Activated CD4-positive, alpha-beta T cell treated with anti-CD3 and anti-CD28 coated beads, Interleukin-2, amount 10 ng/mL, durations not matched to agents 7 days and 5 days (primary cell): ENCODE measurements at regions not wholly inside any gene's neighbourhood (a gene's known extent, or its start where the extent isn't known, plus 50 kb on each side); places are given as distances from the start of the nearest gene placed in this dataset.

ENCODE experiments used
- CTCF ChIA-PET: fragments of 350-600 bp; sonication (Branson Sonifier 250); formaldehyde crosslinking; loops from one replicate; lab custom pipeline; 2021; ENCODE audit warnings: antibody characterized with exemption; lab: Charles Lee
- POLR2A ChIA-PET: fragments of 350-600 bp; sonication (Branson Sonifier 250); formaldehyde crosslinking; loops from one replicate; lab custom pipeline; 2021; ENCODE audit warnings: antibody characterized with exemption; lab: Charles Lee
- DNase-seq: peaks from one replicate; pipeline ENCODE4 v3.0.0-alpha.2; 2020
- H3K27ac Mint-ChIP-seq: one replicate; pipeline ENCODE4 v1.8.0; 2021; ENCODE audit warnings: mild to moderate bottlenecking, moderate library complexity, mixed read lengths
- H3K27me3 Mint-ChIP-seq: one replicate; pipeline ENCODE4 v1.8.0; 2021; ENCODE audit warnings: mixed read lengths
- H3K36me3 Mint-ChIP-seq: one replicate; pipeline ENCODE4 v1.8.0; 2021; ENCODE audit warnings: low read depth, mixed read lengths
- H3K4me1 Mint-ChIP-seq: one replicate; pipeline ENCODE4 v1.8.0; 2021; ENCODE audit warnings: mixed read lengths
- H3K4me3 Mint-ChIP-seq: one replicate; pipeline ENCODE4 v1.8.0; 2021; ENCODE audit warnings: mild to moderate bottlenecking, moderate library complexity, mixed read lengths
- H3K9me3 Mint-ChIP-seq: one replicate; pipeline ENCODE4 v1.8.0; 2021; ENCODE audit warnings: mixed read lengths

- no peaks in the 10 kb centered on the region for H3K27me3 Mint-ChIP-seq
- DNase-seq, result no peak
- no peak overlapping the region for H3K27ac Mint-ChIP-seq
- H3K4me3 Mint-ChIP-seq, result no peak overlapping the region
- ChIA-PET POLR2A (no interaction called here), CTCF (no interaction called here)
- no peaks in the 10 kb centered on the region for H3K4me1 Mint-ChIP-seq
- H3K9me3 Mint-ChIP-seq, result no peaks in the 10 kb centered on the region
- no peaks in the 10 kb centered on the region for H3K36me3 Mint-ChIP-seq
Observed at GRCh38 chr21:18191139-18191538, 53.5 kb upstream of the CHODL start.

GRCh38 chr21:18178509-18178908 lies 66.1 kb upstream of the CHODL start:
- POLR2A ChIA-PET, result no interaction called here
- DNase-seq, result no peak
- H3K27me3 Mint-ChIP-seq, result no peaks in the 10 kb centered on the region
- no peaks in the 10 kb centered on the region for H3K4me1 Mint-ChIP-seq
- no peak overlapping the region for H3K4me3 Mint-ChIP-seq
- H3K27ac Mint-ChIP-seq, result no peak overlapping the region
- H3K36me3 Mint-ChIP-seq, result no peaks in the 10 kb centered on the region
- CTCF ChIA-PET, result no interaction called here
- no peaks in the 10 kb centered on the region for H3K9me3 Mint-ChIP-seq

GRCh38 chr21:18174370-18174769 lies 70.3 kb upstream of the CHODL start:
- no peak overlapping the region for H3K4me3 Mint-ChIP-seq
- no peaks in the 10 kb centered on the region for H3K36me3 Mint-ChIP-seq
- DNase-seq, result no peak
- CTCF ChIA-PET, result no interaction called here
- no peaks in the 10 kb centered on the region for H3K27me3 Mint-ChIP-seq
- POLR2A ChIA-PET, result no interaction called here
- H3K9me3 Mint-ChIP-seq, result no peaks in the 10 kb centered on the region
- H3K4me1 Mint-ChIP-seq, result no peaks in the 10 kb centered on the region
- no peak overlapping the region for H3K27ac Mint-ChIP-seq

- H3K4me1 Mint-ChIP-seq, result no peaks in the 10 kb centered on the region
- ChIA-PET POLR2A (no interaction called here), CTCF (no interaction called here)
- DNase-seq, result no peak
- H3K36me3 Mint-ChIP-seq, result no peaks in the 10 kb centered on the region
- H3K27ac Mint-ChIP-seq, result no peak overlapping the region
- no peaks in the 10 kb centered on the region for H3K27me3 Mint-ChIP-seq
- no peak overlapping the region for H3K4me3 Mint-ChIP-seq
- H3K9me3 Mint-ChIP-seq, result no peaks in the 10 kb centered on the region
Observed at GRCh38 chr21:18170829-18171228, 73.8 kb upstream of the CHODL start.

GRCh38 chr21:18170221-18170620 lies 74.4 kb upstream of the CHODL start:
- no peaks in the 10 kb centered on the region for H3K27me3 Mint-ChIP-seq
- H3K36me3 Mint-ChIP-seq, result no peaks in the 10 kb centered on the region
- no peaks in the 10 kb centered on the region for H3K4me1 Mint-ChIP-seq
- ChIA-PET CTCF (no interaction called here), POLR2A (no interaction called here)
- no peak for DNase-seq
- H3K4me3 Mint-ChIP-seq, result no peak overlapping the region
- no peaks in the 10 kb centered on the region for H3K9me3 Mint-ChIP-seq
- H3K27ac Mint-ChIP-seq, result no peak overlapping the region

DNA sequence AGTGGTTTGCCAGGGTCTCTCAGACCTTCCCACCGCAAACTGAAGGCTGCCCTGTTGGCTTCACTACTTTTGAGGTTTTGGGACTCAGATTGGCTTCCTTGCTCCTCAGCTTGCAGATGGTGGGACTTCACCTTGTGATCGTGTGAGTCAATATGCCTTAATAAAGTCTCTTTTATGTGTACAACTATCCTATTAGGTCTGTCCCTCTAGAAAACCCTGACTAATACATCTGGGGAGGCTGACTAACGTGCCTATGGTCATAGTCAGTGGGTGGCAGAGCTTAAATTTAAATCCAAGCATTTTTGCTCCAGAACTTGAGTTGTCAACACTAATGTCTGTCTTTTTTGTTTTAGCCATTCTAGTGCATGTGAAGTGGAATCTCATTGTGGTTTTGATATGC lies 76.5 kb upstream of the CHODL start:
- CTCF ChIA-PET, result no interaction called here
- Mint-ChIP-seq H3K36me3 (no peaks in the 10 kb centered on the region), H3K9me3 (no peaks in the 10 kb centered on the region), H3K27ac (no peak overlapping the region), H3K27me3 (peaks cover 4% of the 10 kb centered on the region), H3K4me3 (no peak overlapping the region), H3K4me1 (no peaks in the 10 kb centered on the region)
- POLR2A ChIA-PET, result no interaction called here
- DNase-seq, result no peak

GRCh38 chr21:18164933-18165332 lies 79.7 kb upstream of the CHODL start:
- H3K9me3 Mint-ChIP-seq, result no peaks in the 10 kb centered on the region
- ChIA-PET POLR2A (no interaction called here), CTCF (no interaction called here)

GRCh38 chr21:18164483-18164882 lies 80.2 kb upstream of the CHODL start:
- POLR2A ChIA-PET, result no interaction called here
- no peak overlapping the region for H3K27ac Mint-ChIP-seq
- no peak for DNase-seq
- CTCF ChIA-PET, result no interaction called here
- no peaks in the 10 kb centered on the region for H3K36me3 Mint-ChIP-seq
- H3K27me3 Mint-ChIP-seq, result peaks cover 4% of the 10 kb centered on the region
- H3K9me3 Mint-ChIP-seq, result no peaks in the 10 kb centered on the region
- H3K4me3 Mint-ChIP-seq, result no peak overlapping the region
- no peaks in the 10 kb centered on the region for H3K4me1 Mint-ChIP-seq

More at GRCh38 chr21:18164933-18165332, 79.7 kb upstream of the CHODL start:
- H3K27me3 Mint-ChIP-seq, result peaks cover 4% of the 10 kb centered on the region
- no peaks in the 10 kb centered on the region for H3K4me1 Mint-ChIP-seq
- no peak overlapping the region for H3K4me3 Mint-ChIP-seq
- H3K27ac Mint-ChIP-seq, result no peak overlapping the region
- no peak for DNase-seq
- no peaks in the 10 kb centered on the region for H3K36me3 Mint-ChIP-seq

DNA sequence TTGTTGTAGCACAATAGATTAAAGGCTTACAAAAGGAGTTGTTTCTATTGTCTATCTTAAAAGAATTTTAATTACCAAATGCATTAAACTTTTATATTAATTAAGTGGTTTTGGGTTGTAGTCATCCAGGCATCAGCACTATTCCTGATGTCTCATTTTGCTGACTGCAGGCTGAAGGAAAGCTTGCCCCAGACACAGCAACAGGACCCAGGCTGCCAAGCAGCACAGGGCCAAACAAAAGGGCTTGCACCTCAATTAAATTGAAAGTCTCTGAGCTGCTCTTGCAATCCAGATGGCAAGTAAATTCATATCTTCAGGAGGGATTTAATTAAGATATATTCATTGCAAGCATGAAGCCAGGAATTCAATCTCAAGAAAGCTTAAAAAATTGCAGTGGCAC lies 80.7 kb upstream of the CHODL start:
- Mint-ChIP-seq H3K36me3 (no peaks in the 10 kb centered on the region), H3K27ac (no peak overlapping the region), H3K4me1 (no peaks in the 10 kb centered on the region), H3K27me3 (peaks cover 4% of the 10 kb centered on the region), H3K9me3 (no peaks in the 10 kb centered on the region), H3K4me3 (no peak overlapping the region)
- ChIA-PET CTCF (no interaction called here), POLR2A (no interaction called here)
- DNase-seq, result no peak

DNA sequence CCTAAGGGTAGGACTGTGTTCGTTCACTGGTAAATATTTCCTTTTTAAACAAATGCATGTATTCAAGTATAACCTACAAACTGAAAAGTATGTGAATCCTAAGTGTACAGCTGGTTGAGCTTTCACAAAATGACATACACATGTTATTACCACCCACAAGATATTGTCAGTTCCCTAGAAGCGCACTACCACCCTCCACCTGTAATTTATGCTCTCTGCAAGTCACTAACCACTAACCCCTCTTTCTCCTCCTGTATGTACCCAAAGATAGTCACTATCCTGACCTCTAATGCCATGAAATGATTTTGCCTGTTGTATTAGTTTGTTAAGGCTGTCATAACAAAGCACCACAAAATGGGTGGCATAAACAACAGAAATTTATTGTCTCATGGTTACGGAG lies 82.8 kb upstream of the CHODL start:
- ChIA-PET CTCF (no interaction called here), POLR2A (no interaction called here)
- no peaks in the 10 kb centered on the region for H3K9me3 Mint-ChIP-seq
- H3K36me3 Mint-ChIP-seq, result no peaks in the 10 kb centered on the region
- no peak overlapping the region for H3K27ac Mint-ChIP-seq
- peaks cover 1% of the 10 kb centered on the region for H3K4me1 Mint-ChIP-seq
- H3K4me3 Mint-ChIP-seq, result no peak overlapping the region
- H3K27me3 Mint-ChIP-seq, result peaks cover 4% of the 10 kb centered on the region
- no peak for DNase-seq

DNA sequence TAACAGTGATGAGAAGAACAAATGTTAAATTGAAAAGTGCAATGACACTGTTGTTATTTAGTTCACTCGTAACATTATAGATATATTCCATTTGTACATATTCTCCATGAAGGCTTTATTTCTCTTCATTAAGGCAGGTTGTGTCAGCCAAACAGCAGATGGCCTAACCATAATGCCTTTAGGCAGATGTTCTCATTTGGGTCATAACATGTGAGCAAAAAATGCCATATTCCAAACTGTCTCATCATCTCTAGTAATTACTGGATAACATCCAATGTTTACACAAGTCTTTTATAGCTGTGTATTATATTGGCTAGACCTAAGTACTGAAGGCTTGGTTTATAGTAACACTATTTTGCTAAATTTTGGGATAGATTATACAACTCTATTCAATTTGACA lies 87.2 kb upstream of the CHODL start:
- no peak overlapping the region for H3K4me3 Mint-ChIP-seq
- POLR2A ChIA-PET, result no interaction called here
- H3K27ac Mint-ChIP-seq, result no peak overlapping the region
- H3K9me3 Mint-ChIP-seq, result no peaks in the 10 kb centered on the region
- H3K36me3 Mint-ChIP-seq, result no peaks in the 10 kb centered on the region
- CTCF ChIA-PET, result interaction anchor here (0.6 kb wide), 1 partner anchor 35 kb away, joined by 3 read pairs; no protein-coding TSS in a partner anchor
- H3K27me3 Mint-ChIP-seq, result no peaks in the 10 kb centered on the region
- H3K4me1 Mint-ChIP-seq, result peaks cover 25% of the 10 kb centered on the region
- no peak for DNase-seq

- H3K9me3 Mint-ChIP-seq, result no peaks in the 10 kb centered on the region
- ChIA-PET CTCF (no interaction called here), POLR2A (interaction anchor here (0.6 kb wide), 1 partner anchor 268 kb away, joined by 11 read pairs; no protein-coding TSS in a partner anchor)
- no peak for DNase-seq
- no peaks in the 10 kb centered on the region for H3K27me3 Mint-ChIP-seq
- H3K4me3 Mint-ChIP-seq, result no peak overlapping the region
- H3K36me3 Mint-ChIP-seq, result no peaks in the 10 kb centered on the region
- H3K27ac Mint-ChIP-seq, result peak overlapping the region; percentile 54
- H3K4me1 Mint-ChIP-seq, result peaks cover 25% of the 10 kb centered on the region
Observed at GRCh38 chr21:18155508-18156193, 89.0 kb upstream of the CHODL start.

- Mint-ChIP-seq H3K27ac (no peak overlapping the region), H3K4me1 (peaks cover 25% of the 10 kb centered on the region)
Observed at GRCh38 chr21:18153063-18153462, 91.6 kb upstream of the CHODL start.

DNA sequence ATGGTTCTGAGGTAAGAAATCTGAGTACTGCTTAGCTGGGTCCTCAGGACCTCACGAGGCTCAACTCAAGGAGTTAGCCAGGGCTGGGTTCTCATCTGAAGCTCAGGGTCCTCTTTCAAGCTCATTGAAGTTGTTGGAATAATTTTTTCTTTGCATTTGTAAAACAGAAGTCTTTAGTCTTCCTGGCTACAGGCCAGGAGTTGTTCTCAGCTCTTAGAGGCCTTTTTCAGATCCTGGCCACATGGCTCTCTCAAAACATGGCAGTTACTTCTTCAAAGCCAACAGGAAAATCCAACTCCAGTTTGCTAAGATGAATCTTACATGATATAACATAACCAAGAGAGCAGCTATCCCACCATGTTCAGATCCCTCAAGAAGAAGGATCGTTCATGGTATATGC lies 92.3 kb upstream of the CHODL start:
- H3K4me3 Mint-ChIP-seq, result no peak overlapping the region
- POLR2A ChIA-PET, result no interaction called here
- H3K9me3 Mint-ChIP-seq, result no peaks in the 10 kb centered on the region
- CTCF ChIA-PET, result no interaction called here
- no peaks in the 10 kb centered on the region for H3K27me3 Mint-ChIP-seq
- peaks cover 25% of the 10 kb centered on the region for H3K4me1 Mint-ChIP-seq
- no peaks in the 10 kb centered on the region for H3K36me3 Mint-ChIP-seq
- DNase-seq, result no peak
- H3K27ac Mint-ChIP-seq, result no peak overlapping the region

More at GRCh38 chr21:18153063-18153462, 91.6 kb upstream of the CHODL start:
- Mint-ChIP-seq H3K4me3 (no peak overlapping the region), H3K27me3 (no peaks in the 10 kb centered on the region), H3K9me3 (no peaks in the 10 kb centered on the region), H3K36me3 (no peaks in the 10 kb centered on the region)
- DNase-seq, result no peak
- CTCF ChIA-PET, result no interaction called here
- POLR2A ChIA-PET, result no interaction called here
